Activated CD8-positive, alpha-beta T cell treated with anti-CD3 and anti-CD28 coated beads for 36 hours (primary cell): ENCODE measurements at regions not wholly inside any gene's neighbourhood (a gene's known extent, or its start where the extent isn't known, plus 50 kb on each side); places are given as distances from the start of the nearest gene placed in this dataset.
"Not testable (repeated sequence)": the region's sequence is repeated elsewhere in the genome, so short reads cannot be mapped to it uniquely, and the experiment has no call there.

Experiments
- ATAC-seq: fragments of 200-7000 bp; cut with Tn5 transposase; one replicate; pipeline ENCODE4 v1.10.0; 2021; ENCODE audit warnings: mild to moderate bottlenecking, moderate library complexity
- CTCF ChIA-PET: fragments of 350-600 bp; sonication (Branson Sonifier 250); formaldehyde crosslinking; loops from one replicate; lab custom pipeline; 2021; ENCODE audit warnings: antibody characterized with exemption; lab: Charles Lee
- POLR2A ChIA-PET: fragments of 350-600 bp; sonication (Branson Sonifier 250); formaldehyde crosslinking; loops from one replicate; lab custom pipeline; 2021; ENCODE audit warnings: antibody characterized with exemption; lab: Charles Lee
- DNase-seq: peaks from one replicate; pipeline ENCODE4 v3.0.0-alpha.2; 2020
- H3K27ac Mint-ChIP-seq: one replicate; pipeline ENCODE4 v1.8.0; 2021; ENCODE audit warnings: mild to moderate bottlenecking, mixed read lengths
- H3K27me3 Mint-ChIP-seq: one replicate; pipeline ENCODE4 v1.8.0; 2021; ENCODE audit warnings: mixed read lengths
- H3K36me3 Mint-ChIP-seq: one replicate; pipeline ENCODE4 v1.8.0; 2021; ENCODE audit warnings: low read depth, mixed read lengths
- H3K4me1 Mint-ChIP-seq: one replicate; pipeline ENCODE4 v1.8.0; 2021; ENCODE audit warnings: low read depth, mixed read lengths
- H3K4me3 Mint-ChIP-seq: one replicate; pipeline ENCODE4 v1.8.0; 2021; ENCODE audit warnings: mild to moderate bottlenecking, moderate library complexity, mixed read lengths
- H3K9me3 Mint-ChIP-seq: one replicate; pipeline ENCODE4 v1.8.0; 2021; ENCODE audit warnings: mixed read lengths
- CTCF ChIP-seq: fragments of 200-600 bp; IDR thresholded peaks from one replicate; pipeline ENCODE4 v1.8.0; 2022; ENCODE audit warnings: antibody characterized with exemption, mild to moderate bottlenecking
- intact Hi-C: fragments of 100-400 bp; cut with micrococcal nuclease; formaldehyde crosslinking; loops from one replicate; pipeline ENCODE4 v1.10.0; 2022

GRCh38 chr11:25252854-25253253 is 756.0 kb downstream of the LUZP2 start:
- Mint-ChIP-seq H3K4me3 (no peak overlapping the region), H3K36me3 (no peaks in the 10 kb centered on the region)
- TF ChIP-seq CTCF, result no peak

GRCh38 chr11:25263861-25264260 is 767.0 kb downstream of the LUZP2 start:
- H3K4me3 Mint-ChIP-seq, ATAC-seq, H3K36me3 Mint-ChIP-seq, POLR2A ChIA-PET, intact Hi-C loops, CTCF ChIA-PET, DNase-seq, H3K27me3 Mint-ChIP-seq, H3K4me1 Mint-ChIP-seq, H3K27ac Mint-ChIP-seq: not testable (repeated sequence)
- H3K9me3 Mint-ChIP-seq, result peaks cover 22% of the 10 kb centered on the region

More at GRCh38 chr11:25252854-25253253, 756.0 kb downstream of the LUZP2 start:
- ChIA-PET CTCF (no interaction called here), POLR2A (no interaction called here)
- no peak for ATAC-seq
- Mint-ChIP-seq H3K4me1 (no peaks in the 10 kb centered on the region), H3K27ac (no peak overlapping the region), H3K9me3 (peaks cover 2% of the 10 kb centered on the region), H3K27me3 (no peaks in the 10 kb centered on the region)
- DNase-seq, result no peak
- intact Hi-C loops, result no loop called here

GRCh38 chr11:25271301-25271700 is 774.4 kb downstream of the LUZP2 start:
- TF ChIP-seq CTCF, result no peak
- no peaks in the 10 kb centered on the region for H3K4me1 Mint-ChIP-seq
- H3K36me3 Mint-ChIP-seq, result no peaks in the 10 kb centered on the region
- peaks cover 8% of the 10 kb centered on the region for H3K9me3 Mint-ChIP-seq
- ChIA-PET POLR2A (no interaction called here), CTCF (no interaction called here)
- no peak overlapping the region for H3K27ac Mint-ChIP-seq
- DNase-seq, result no peak
- ATAC-seq, result no peak
- H3K27me3 Mint-ChIP-seq, result no peaks in the 10 kb centered on the region
- H3K4me3 Mint-ChIP-seq, result no peak overlapping the region
- intact Hi-C loops, result no loop called here

GRCh38 chr11:25272214-25272613 is 775.4 kb downstream of the LUZP2 start:
- ATAC-seq (no peak), DNase-seq (no peak)
- Mint-ChIP-seq H3K27ac (no peak overlapping the region), H3K4me1 (no peaks in the 10 kb centered on the region), H3K36me3 (no peaks in the 10 kb centered on the region), H3K9me3 (peaks cover 7% of the 10 kb centered on the region), H3K27me3 (no peaks in the 10 kb centered on the region), H3K4me3 (no peak overlapping the region)
- no peak for TF ChIP-seq CTCF
- POLR2A ChIA-PET, result no interaction called here
- intact Hi-C loops, result no loop called here
- CTCF ChIA-PET, result no interaction called here

GRCh38 chr11:25280821-25281220 is 784.0 kb downstream of the LUZP2 start:
- CTCF ChIA-PET, POLR2A ChIA-PET, H3K27me3 Mint-ChIP-seq, ATAC-seq, H3K27ac Mint-ChIP-seq, H3K4me3 Mint-ChIP-seq, DNase-seq, intact Hi-C loops, H3K36me3 Mint-ChIP-seq, H3K4me1 Mint-ChIP-seq: not testable (repeated sequence)
- peaks cover 17% of the 10 kb centered on the region for H3K9me3 Mint-ChIP-seq

- DNase-seq, result no peak
- no peak overlapping the region for H3K4me3 Mint-ChIP-seq
- intact Hi-C loops, result no loop called here
- no peak overlapping the region for H3K27ac Mint-ChIP-seq
- H3K27me3 Mint-ChIP-seq, result no peaks in the 10 kb centered on the region
- no peak for TF ChIP-seq CTCF
- no peaks in the 10 kb centered on the region for H3K4me1 Mint-ChIP-seq
- ChIA-PET CTCF (no interaction called here), POLR2A (no interaction called here)
- ATAC-seq, result no peak
- peaks cover 18% of the 10 kb centered on the region for H3K9me3 Mint-ChIP-seq
- no peaks in the 10 kb centered on the region for H3K36me3 Mint-ChIP-seq
Measured at GRCh38 chr11:25293166-25293565, 796.3 kb downstream of the LUZP2 start.
